A172 (cell line): ENCODE measurements at regions not wholly inside any gene's neighbourhood (a gene's known extent, or its start where the extent isn't known, plus 50 kb on each side); places are given as distances from the start of the nearest gene placed in this dataset.
A peak's percentile ranks its signal among the peaks of the same experiment; 100 is the strongest.
"Not testable (repeated sequence)": the region's sequence is repeated elsewhere in the genome, so short reads cannot be mapped to it uniquely, and the experiment has no call there.

Source experiments
- DNase-seq: peaks from one replicate; pipeline ENCODE4 v3.0.0-alpha.2; 2015; ENCODE audit warnings: low spot score

DNA sequence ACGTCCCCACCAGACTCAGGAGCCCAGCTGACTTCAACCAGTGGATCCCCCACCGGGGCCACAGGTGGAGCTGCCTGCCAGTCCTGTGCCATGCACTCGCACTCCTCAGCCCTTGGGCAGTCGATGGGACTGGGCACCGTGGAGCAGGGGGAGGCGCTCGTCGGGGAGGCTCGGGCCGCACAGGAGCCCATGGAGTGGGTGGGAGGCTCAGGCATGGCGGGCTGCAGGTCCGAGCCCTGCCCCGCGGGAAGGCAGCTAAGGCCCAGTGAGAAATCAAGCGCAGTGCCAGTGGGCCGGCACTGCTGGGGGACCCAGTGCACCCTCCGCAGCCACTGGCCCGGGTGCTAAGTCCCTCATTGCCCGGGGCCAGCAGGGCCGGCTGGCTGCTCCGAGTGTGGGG lies 52.3 kb upstream of the LRRC30 start:
- not testable (repeated sequence) for DNase-seq

DNA sequence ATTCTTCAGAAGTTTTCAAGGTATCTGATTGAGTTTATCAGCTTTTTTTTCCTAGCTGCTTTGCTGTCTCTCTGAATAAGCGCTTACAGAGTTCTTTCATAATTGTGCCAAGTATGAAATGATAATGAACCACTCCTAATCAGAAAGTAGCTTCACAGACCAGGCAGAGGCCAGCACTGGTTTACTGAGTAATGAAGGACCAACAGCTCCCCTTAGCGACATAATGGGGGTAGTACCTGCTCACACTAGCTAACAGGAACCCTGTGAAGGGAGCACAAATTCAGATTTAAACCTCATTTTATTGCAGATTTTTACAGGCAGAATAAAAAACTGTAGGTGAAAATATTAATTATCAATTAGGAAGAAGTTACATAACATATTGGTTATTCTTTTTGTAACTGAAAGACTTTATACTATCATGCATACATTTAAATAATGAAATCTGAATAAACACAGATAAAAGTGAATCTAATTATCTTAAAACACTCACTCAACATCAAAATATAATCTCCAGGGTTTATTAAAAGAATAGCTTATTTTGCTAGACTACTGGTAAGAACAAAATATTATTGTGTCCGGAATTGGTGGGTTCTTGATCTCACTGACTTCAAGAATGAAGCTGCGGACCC lies 53.7 kb upstream of the LRRC30 start:
- peak; percentile 76 for DNase-seq

DNA sequence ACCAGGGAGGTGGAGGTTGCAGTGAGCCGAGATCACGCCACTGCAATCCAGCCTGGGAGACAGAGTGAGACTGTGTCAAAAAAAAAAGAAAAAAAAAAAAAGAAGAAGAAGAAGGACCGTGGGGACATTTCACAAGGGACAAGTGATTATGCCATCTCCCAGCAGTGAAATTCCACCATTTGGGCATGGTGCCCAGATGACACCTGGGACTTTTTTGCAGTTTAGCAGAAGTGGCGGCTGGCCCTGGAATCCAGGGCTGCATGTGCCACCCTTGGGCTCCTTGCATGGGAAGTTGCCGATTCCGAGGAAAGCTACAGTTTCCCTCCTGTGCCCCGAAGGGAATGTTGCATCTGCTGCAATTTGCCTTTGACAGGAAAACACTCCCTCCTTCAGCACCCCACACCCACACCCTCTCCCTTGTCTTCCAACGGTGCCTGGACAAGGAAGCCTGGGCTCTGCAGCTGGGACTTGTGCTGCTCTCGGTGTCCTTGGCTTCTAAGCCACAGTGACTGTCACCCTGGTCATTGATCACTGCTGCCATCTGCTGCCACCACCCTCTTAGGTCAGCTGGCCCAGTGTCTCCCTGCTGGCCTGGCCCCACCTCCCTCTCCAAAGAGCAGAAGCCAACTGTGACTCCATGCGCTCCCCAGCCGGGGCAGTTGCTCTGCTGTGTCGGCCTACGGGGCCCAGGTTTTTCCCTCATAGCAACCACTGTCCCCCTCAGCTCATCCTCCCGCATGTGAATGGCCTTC lies 56.4 kb upstream of the LRRC30 start:
- peak; percentile 15 for DNase-seq

DNA sequence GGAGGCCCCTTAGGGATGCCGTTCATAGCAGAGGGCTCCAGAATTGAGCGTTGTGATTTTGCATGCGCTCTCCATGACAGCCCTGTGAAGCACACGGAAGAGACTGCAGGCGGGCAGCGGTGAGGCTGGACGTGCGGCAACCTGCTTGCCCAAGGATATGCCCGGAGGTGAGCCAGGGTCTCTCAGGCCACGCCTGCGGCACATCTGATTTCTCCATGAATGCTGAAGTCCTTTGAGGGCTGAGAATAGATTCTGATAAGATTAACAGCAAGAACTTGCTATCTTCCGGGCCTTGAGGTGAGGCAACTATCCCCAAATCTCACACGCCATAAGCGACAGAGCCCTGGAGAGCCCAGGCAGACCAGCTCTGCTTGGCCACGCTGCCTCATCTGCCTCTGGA lies 55.6 kb upstream of the LAMA1 start:
- DNase-seq, result no peak

DNA sequence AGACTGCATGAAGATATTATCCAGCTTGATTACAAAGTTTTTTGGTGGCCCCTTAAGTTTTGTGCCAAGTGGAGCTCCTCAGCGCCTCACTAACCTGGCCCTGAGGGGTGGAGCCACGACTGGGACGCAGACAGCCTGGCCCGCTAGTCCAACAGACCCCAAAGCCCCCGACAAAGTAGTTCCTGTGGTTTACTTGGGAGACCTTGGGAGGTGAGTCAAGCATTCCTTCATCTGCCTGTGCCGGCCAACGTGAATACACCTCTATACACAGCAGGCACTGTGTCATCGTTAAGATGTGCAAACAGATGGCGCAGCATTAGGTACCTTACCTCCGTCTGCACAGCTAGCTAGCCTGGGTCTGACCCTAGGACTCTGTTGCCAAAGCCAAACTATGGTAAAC lies 55.0 kb upstream of the LAMA1 start:
- DNase-seq, result no peak

DNA sequence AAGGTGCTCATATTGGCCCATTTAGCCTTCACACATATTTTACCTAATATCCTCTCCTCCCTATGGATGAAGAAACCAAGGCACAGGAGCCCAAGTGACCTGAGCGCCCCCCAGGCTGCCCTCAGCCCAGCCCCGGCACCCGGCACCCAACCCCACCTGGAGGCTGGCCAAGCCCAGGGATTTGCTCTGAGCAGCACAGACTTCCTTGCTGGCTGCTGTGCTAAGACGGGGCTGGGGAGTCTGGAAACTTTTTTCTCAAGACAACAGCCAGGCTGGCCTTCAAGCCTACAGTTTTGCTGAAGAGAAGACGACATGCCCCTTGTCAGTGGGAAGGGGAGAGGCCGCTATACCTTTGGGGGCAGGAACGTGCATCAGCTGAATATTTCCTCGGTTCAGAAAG lies 52.7 kb upstream of the LAMA1 start:
- DNase-seq, result no peak

DNA sequence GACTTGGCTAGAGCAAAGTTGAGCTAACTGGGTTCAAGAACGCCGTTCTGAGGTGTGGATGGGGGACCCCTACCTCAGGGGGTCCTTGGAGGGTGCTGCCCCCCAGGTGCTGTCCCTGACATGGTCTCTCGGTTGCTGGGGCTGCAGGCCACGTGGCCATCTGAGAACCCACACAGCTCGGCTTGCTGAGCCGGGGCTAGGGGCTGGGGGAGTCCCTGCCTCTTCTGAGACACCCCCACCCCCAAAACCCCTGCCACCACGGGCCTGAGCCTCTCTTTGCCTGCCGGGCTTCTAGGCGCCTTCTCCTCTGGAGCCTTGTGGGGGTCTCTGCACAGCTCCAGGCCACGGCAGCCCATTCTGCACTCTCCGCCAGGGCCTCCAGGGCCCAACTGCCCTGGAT lies 52.0 kb upstream of the LAMA1 start:
- DNase-seq, result no peak

DNA sequence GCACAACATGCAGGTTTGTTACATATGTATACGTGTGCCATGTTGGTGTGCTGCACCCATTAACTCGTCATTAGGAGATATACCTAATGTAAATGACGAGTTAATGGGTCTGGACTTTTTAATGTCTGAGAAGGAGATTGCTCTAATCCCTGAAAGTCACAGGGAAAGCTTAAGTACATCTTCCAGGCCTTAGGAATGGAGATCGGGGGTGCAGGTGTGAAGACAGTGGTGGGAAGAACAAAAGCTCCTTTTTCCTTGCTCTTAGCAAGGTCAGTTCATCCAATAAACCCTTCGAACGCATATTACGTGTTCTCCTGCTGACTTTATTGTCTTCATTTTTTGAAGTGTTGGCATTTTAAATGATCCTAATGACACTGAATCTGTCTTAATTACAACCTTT lies 50.8 kb upstream of the LAMA1 start:
- no peak for DNase-seq
